ENCODE measurements at regions not wholly inside any gene's neighbourhood (a gene's known extent, or its start where the extent isn't known, plus 50 kb on each side); places are given as distances from the start of the nearest gene placed in this dataset.
A peak's percentile ranks its signal among the peaks of the same experiment; 100 is the strongest.

DNA sequence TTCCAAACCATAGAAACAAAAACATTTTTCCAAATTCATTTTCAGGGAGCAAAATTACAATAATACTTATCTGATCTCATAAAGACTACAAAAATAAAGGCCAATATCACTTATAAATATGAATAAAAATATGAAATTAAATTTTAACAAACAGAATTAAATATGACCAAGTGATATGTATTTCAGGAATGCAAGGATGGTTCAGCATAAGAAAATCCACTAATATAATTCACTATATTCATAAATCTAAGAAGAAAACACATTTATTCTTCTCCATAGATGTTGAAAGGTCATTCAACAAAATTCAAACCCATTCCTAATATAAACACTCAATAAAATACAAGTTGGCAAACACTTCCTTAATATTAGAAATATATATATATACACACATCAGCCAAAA, 115.2 kb upstream of the TMEM168 start:
- Mint-ChIP-seq H3K27me3 (ENCODE audit: low read depth) (no peaks in the 10 kb centered on the region), H3K4me3 (no peak overlapping the region), H3K36me3 (ENCODE audit: insufficient read depth in 2 of 2) (peaks cover 9 to 16% of the 10 kb centered on the region in 2 donors), H3K9me3 (peaks cover 4 to 7% of the 10 kb centered on the region in 2 donors), H3K27ac (no peak overlapping the region), H3K4me1 (ENCODE audit: low read depth) (no peaks in the 10 kb centered on the region)
- DNase-seq: no peak
- no peak for ATAC-seq (replicated peaks in 1 of 2)

DNA sequence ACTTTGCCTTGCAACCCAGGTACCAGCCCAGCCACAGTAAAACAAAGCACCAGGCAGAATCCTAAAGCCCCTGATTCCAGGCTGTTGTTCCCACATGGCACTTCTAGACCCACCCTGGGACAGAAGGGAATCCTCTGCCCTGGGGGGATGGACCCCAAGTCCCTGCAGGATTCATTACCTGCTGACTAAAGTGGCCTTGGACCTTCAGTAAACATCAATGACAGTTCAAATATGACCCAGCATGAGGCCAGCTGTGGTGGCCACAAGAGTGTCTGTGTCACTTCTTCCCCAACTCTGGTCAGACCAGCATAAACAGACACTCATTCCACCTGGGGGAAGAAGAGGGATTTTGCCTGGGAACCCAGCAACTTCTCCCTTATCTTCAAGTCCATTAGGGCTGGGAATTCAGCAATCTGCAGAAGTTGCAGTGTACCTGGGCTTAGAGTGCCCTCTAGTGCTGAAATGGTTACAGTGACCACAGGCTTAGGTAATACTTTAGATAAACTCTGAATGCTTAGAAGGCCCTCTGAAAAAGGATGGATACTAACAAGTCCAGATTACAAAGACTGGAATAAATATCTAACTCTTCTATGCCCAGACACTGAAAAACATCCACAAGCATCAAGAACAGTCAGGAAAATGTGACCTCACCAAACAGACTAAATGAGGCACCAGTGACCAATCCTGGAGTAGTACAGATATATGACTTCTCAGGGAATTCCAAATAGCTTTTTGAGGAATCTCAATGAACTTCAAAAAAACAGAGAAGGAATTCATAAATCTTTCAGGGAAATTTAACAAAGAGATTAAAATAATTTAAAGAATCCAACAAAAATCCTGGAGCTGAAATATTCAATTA, 108.5 kb upstream of the TMEM168 start:
- ATAC-seq (replicated peaks in 1 of 2): peak; percentile 55 to 61
- Mint-ChIP-seq H3K9me3 (no peaks in the 10 kb centered on the region), H3K4me1 (ENCODE audit: low read depth) (no peaks in the 10 kb centered on the region), H3K36me3 (ENCODE audit: insufficient read depth in 2 of 2) (peaks cover 4 to 6% of the 10 kb centered on the region in 2 donors), H3K27me3 (ENCODE audit: low read depth) (no peaks in the 10 kb centered on the region), H3K27ac (no peak overlapping the region), H3K4me3 (no peak overlapping the region)
- peak; percentile 29 to 39 for DNase-seq

DNA sequence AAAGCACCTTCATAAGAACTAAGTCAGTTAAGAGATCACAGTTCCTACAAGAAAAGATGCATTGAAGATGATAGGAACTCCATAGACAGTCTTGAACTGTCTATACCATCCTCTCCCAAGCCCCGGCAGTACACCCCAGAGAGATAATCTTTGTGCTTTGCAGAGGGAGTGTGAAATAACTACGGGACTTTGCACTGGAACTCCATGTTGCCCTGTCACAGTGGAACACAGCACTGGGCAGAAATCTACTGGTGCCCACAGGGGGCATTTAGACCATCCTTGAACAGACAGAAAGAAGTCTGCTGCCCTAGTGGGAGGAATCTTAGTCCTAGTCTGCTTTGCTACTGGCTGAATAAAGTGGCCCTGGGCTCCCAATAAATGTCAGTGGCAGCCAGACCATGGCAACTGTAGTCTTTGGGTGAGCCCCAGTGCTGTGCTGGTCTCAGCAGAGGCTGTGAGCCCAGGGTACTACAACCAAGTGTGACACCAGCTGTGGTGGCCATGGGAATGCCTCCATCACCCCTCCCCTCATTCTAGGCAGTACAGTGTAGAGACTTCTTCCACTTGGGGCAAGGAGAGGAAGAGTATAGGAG, 107.7 kb upstream of the TMEM168 start:
- Mint-ChIP-seq H3K27me3 (ENCODE audit: low read depth) (no peaks in the 10 kb centered on the region), H3K9me3 (no peaks in the 10 kb centered on the region), H3K4me1 (ENCODE audit: low read depth) (no peaks in the 10 kb centered on the region), H3K36me3 (ENCODE audit: insufficient read depth in 2 of 2) (peaks cover 4 to 6% of the 10 kb centered on the region in 2 donors), H3K4me3 (no peak overlapping the region), H3K27ac (no peak overlapping the region)
- DNase-seq (no peak), ATAC-seq (replicated peaks in 1 of 2) (peak in 1 of 2 donors; percentile 7)

DNA sequence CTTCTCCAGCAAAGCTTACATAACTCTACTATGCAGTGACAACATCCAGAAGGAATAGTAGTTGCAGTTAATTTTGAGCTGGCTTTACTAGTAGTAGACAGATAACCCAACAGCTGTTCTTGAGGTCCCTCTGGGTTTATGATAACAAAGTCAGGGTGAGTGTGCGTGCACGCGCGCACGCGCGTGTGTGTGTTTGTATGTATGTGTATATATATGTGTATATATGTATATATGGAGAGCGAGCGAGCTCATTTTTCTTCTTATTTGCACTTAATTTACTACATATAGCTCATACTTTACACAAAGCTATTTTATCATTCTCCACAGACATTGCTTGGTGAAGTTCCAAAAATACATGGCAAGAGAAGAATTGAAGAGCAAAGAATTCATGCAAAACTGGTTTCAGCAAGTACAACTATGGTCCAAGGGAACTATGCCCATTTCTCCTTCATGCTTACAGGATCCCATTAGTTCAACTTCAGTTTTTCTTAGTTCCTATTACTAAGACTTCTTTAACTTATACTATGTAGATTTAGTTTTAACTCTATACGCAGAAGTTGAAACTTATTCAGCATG, 105.9 kb upstream of the TMEM168 start:
- DNase-seq (no peak), ATAC-seq (replicated peaks in 1 of 2) (no peak)
- no peaks in the 10 kb centered on the region for H3K27me3 Mint-ChIP-seq (ENCODE audit: low read depth)
- H3K27ac Mint-ChIP-seq: no peak overlapping the region
- H3K4me3 Mint-ChIP-seq: no peak overlapping the region
- no peaks in the 10 kb centered on the region for H3K4me1 Mint-ChIP-seq (ENCODE audit: low read depth)
- no peaks in the 10 kb centered on the region for H3K9me3 Mint-ChIP-seq
- peaks cover 4 to 7% of the 10 kb centered on the region in 2 donors for H3K36me3 Mint-ChIP-seq (ENCODE audit: insufficient read depth in 2 of 2)

DNA sequence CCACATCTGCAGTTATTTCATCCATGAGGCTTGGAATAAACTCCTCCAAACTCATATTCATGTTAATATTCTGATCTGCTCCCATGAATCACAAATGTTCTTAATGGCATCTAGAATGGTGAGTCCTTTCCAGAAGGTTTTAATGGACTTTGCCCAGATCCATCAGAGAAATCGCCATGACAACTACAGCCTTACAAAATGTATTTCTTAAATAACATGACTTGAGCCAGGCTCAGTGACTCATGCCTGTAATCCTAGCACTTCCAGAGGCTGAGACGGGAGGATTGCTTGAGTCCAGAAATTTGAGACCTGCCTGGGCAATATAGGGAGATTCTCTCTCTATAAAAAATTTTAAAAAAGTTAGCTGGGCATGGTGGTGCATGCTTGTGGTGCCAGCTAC, 102.1 kb upstream of the TMEM168 start:
- H3K4me3 Mint-ChIP-seq: no peak overlapping the region
- no peak for DNase-seq
- no peak overlapping the region for H3K27ac Mint-ChIP-seq
- peaks cover 0 to 6% of the 10 kb centered on the region in 2 donors for H3K36me3 Mint-ChIP-seq (ENCODE audit: insufficient read depth in 2 of 2)
- H3K9me3 Mint-ChIP-seq: no peaks in the 10 kb centered on the region
- H3K4me1 Mint-ChIP-seq (ENCODE audit: low read depth): no peaks in the 10 kb centered on the region
- ATAC-seq (replicated peaks in 1 of 2): no peak
- H3K27me3 Mint-ChIP-seq (ENCODE audit: low read depth): no peaks in the 10 kb centered on the region

DNA sequence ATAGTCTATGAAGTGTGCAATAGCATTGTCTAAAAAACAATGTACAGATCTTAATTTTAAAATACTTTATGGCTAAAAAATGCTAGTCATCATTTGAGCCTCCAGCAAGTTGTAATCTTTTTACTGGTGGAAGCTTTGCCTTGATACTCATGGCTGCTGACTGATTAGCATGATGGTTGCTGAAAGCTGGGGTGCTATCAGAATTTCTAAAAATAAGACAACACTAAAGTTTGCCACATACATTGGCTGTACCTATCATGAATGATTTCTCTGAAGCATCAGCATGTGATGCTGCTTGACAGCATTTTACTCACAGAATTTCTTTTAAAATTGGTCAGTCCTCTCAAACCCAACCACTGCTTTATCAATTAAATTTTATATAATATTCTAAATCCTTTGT, 101.5 kb upstream of the TMEM168 start:
- no peak for DNase-seq
- Mint-ChIP-seq H3K27ac (no peak overlapping the region), H3K4me1 (ENCODE audit: low read depth) (no peaks in the 10 kb centered on the region), H3K4me3 (no peak overlapping the region), H3K36me3 (ENCODE audit: insufficient read depth in 2 of 2) (peaks cover 0 to 6% of the 10 kb centered on the region in 2 donors), H3K9me3 (no peaks in the 10 kb centered on the region), H3K27me3 (ENCODE audit: low read depth) (no peaks in the 10 kb centered on the region)
- no peak for ATAC-seq (replicated peaks in 1 of 2)

DNA sequence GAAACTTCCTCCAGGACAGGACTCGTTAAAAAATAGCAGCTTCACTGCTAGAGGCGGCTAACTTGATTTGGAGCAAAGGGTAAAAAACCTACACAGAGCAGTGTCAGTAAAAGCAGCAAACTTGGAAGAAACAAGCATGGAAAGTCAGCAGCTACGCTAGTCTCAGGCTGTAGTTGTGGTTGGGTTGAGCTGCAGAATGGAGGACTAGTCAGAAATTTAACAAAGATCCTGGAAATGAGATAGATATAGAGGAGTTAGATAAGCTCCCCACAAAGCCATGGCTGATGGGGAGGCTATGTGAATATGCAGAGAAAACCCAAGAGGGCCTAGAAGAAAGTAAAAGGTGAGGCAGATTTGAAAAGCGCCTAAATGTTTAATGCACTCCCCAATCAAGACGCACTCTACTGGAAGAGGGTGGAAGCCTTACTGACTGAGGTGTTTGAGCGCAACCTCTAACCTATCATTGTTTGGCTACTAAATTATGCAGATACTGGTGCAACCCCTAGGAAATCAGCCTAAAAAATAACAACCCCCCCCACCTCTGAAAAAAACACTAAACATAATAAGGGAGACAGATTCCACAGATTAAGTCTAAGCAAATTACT, 99.7 kb upstream of the TMEM168 start:
- H3K9me3 Mint-ChIP-seq: peaks cover 0 to 4% of the 10 kb centered on the region in 2 donors
- peaks cover 5% of the 10 kb centered on the region for H3K4me1 Mint-ChIP-seq (ENCODE audit: low read depth)
- no peaks in the 10 kb centered on the region for H3K27me3 Mint-ChIP-seq (ENCODE audit: low read depth)
- H3K4me3 Mint-ChIP-seq: no peak overlapping the region
- peaks cover 2 to 10% of the 10 kb centered on the region in 2 donors for H3K36me3 Mint-ChIP-seq (ENCODE audit: insufficient read depth in 2 of 2)
- DNase-seq (no peak), ATAC-seq (replicated peaks in 1 of 2) (no peak)
- H3K27ac Mint-ChIP-seq: no peak overlapping the region

DNA sequence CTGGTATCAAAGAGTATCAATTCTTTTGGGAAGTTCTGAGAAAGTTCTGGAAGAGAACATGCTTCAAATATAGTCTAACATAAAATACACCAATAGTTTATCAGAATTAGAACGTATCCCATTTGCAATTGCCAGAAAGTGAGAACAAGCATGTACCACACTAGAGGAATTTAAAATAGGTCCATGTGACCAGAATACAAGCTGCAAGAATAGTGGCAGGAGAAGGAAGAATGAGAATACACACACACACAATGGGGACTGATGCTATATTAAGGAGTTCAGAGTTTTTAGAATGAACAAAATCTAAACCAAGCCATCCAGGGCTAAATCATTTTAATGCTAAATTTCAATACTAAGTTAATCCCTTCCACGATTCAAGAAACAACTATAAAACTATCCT, 99.1 kb upstream of the TMEM168 start:
- ATAC-seq (replicated peaks in 1 of 2) (no peak), DNase-seq (no peak)
- H3K4me1 Mint-ChIP-seq (ENCODE audit: low read depth): peaks cover 5% of the 10 kb centered on the region
- H3K9me3 Mint-ChIP-seq: peaks cover 0 to 4% of the 10 kb centered on the region in 2 donors
- H3K4me3 Mint-ChIP-seq: no peak overlapping the region
- H3K27ac Mint-ChIP-seq: no peak overlapping the region
- no peaks in the 10 kb centered on the region for H3K27me3 Mint-ChIP-seq (ENCODE audit: low read depth)
- peaks cover 2 to 8% of the 10 kb centered on the region in 2 donors for H3K36me3 Mint-ChIP-seq (ENCODE audit: insufficient read depth in 2 of 2)

DNA sequence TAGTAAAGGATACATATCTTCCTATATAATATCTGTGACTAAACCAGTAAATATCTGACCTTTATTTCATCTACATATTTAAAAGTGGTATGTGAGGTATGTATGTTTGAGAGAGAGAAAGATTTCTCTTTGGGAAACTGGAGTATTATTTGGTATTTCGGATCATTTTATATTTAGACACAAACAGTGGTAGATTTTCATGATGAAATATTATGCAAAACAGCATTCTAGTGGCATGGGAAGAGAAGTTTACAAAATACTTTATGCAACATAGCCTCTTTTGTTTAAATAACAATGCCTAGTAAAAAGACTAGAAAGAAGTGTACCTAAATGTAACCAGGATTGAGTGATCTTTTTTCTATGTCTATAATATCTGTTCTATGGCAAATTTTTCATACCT, 98.6 kb upstream of the TMEM168 start:
- H3K27ac Mint-ChIP-seq: no peak overlapping the region
- H3K4me1 Mint-ChIP-seq (ENCODE audit: low read depth): peaks cover 5% of the 10 kb centered on the region
- DNase-seq (no peak), ATAC-seq (replicated peaks in 1 of 2) (no peak)
- H3K9me3 Mint-ChIP-seq: peaks cover 0 to 4% of the 10 kb centered on the region in 2 donors
- no peaks in the 10 kb centered on the region for H3K27me3 Mint-ChIP-seq (ENCODE audit: low read depth)
- H3K4me3 Mint-ChIP-seq: no peak overlapping the region
- H3K36me3 Mint-ChIP-seq (ENCODE audit: insufficient read depth in 2 of 2): peaks cover 2 to 6% of the 10 kb centered on the region in 2 donors

DNA sequence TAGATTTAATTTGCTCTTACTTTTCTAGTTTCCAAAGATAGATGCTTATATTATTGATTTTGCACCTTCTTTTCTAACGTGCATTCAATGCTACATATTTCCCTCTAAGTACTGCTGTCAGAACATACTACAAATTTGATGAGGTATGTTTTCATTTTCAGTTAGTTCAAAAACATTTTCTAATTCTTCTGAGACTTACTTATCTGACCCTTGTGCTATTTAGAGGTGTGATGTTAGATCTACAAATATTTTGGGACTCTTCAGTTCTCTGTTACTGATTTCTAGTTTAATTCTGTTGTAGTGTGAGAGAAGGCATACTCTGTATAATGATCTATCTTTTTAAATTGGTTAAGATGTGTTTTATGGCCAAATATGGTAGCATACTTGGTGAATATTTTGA, 97.8 kb upstream of the TMEM168 start:
- DNase-seq (no peak), ATAC-seq (replicated peaks in 1 of 2) (no peak)
- H3K27me3 Mint-ChIP-seq (ENCODE audit: low read depth): no peaks in the 10 kb centered on the region
- peaks cover 2 to 6% of the 10 kb centered on the region in 2 donors for H3K36me3 Mint-ChIP-seq (ENCODE audit: insufficient read depth in 2 of 2)
- peaks cover 0 to 4% of the 10 kb centered on the region in 2 donors for H3K9me3 Mint-ChIP-seq
- H3K4me3 Mint-ChIP-seq: no peak overlapping the region
- H3K27ac Mint-ChIP-seq: no peak overlapping the region
- peaks cover 5% of the 10 kb centered on the region for H3K4me1 Mint-ChIP-seq (ENCODE audit: low read depth)

DNA sequence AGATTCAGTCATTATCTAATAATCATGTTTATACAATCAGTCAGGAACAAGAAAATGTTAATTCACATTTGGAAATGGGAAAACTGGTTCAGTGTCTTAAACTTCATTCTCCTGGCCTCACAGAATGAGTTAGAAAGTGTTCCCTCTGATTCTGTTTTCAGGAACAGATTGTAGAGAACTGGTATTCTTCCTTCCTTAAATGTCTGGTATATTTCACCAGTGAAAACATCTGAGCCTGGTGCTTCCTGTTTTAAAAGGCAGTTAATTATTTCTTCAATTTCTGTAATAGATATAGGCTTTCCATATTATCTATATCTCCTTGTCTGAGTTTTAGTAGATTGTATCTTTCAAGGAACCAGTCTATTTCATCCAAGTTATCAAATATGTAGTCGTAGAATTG, 97.1 kb upstream of the TMEM168 start:
- Mint-ChIP-seq H3K27me3 (ENCODE audit: low read depth) (no peaks in the 10 kb centered on the region), H3K4me1 (ENCODE audit: low read depth) (peaks cover 5% of the 10 kb centered on the region), H3K9me3 (peaks cover 0 to 4% of the 10 kb centered on the region in 2 donors), H3K27ac (no peak overlapping the region), H3K36me3 (ENCODE audit: insufficient read depth in 2 of 2) (peaks cover 2 to 6% of the 10 kb centered on the region in 2 donors), H3K4me3 (no peak overlapping the region)
- no peak for ATAC-seq (replicated peaks in 1 of 2)
- no peak for DNase-seq

DNA sequence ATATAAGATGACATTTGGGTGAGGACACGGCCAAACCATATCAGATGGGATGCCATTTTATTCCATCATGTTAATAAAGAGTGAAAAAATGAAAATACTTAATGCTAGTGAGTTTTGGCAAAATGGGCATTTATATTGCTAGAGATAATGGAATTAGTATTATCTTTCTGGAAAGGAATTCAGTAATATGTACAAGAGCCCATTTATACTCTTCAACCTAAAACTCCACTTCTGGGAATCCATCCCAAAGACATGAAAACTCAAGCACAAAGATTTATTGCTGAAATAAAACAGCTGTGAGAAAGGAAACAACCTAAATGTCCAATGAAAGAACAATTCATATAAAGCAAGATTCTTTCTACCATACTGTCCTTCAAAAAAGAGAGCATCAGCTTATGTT, 96.0 kb upstream of the TMEM168 start:
- H3K27me3 Mint-ChIP-seq (ENCODE audit: low read depth): no peaks in the 10 kb centered on the region
- H3K9me3 Mint-ChIP-seq: peaks cover 0 to 4% of the 10 kb centered on the region in 2 donors
- no peak overlapping the region for H3K4me3 Mint-ChIP-seq
- peaks cover 5% of the 10 kb centered on the region for H3K4me1 Mint-ChIP-seq (ENCODE audit: low read depth)
- DNase-seq (no peak), ATAC-seq (replicated peaks in 1 of 2) (no peak)
- peaks cover 2 to 5% of the 10 kb centered on the region in 2 donors for H3K36me3 Mint-ChIP-seq (ENCODE audit: insufficient read depth in 2 of 2)
- no peak overlapping the region for H3K27ac Mint-ChIP-seq

DNA sequence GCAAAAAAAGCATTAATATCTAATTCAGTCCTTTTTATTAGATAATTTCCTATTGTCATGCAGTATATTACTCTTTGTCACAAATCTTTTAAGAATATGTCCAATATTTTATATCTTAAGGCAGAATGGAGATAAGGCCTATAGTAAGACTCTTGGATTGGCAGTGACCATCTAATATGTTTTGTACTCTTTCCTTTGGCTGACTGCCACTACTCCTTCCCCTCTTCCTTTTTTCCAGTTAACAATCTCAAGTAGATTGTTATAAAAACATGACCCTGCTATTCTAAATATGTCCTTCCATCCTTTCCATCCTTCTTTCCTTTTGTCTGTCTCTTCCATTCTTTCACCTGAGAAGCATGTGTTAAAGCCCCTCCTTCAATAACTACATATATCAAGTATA, 92.8 kb upstream of the TMEM168 start:
- no peak for DNase-seq
- no peak for ATAC-seq (replicated peaks in 1 of 2)
- no peaks in the 10 kb centered on the region for H3K27me3 Mint-ChIP-seq (ENCODE audit: low read depth)

More for the DNA sequence above, 92.8 kb upstream of the TMEM168 start:
- H3K4me1 Mint-ChIP-seq (ENCODE audit: low read depth): peaks cover 5% of the 10 kb centered on the region
- H3K36me3 Mint-ChIP-seq (ENCODE audit: insufficient read depth in 2 of 2): peaks cover 2 to 5% of the 10 kb centered on the region in 2 donors
- peaks cover 0 to 4% of the 10 kb centered on the region in 2 donors for H3K9me3 Mint-ChIP-seq
- no peak overlapping the region for H3K4me3 Mint-ChIP-seq
- no peak overlapping the region for H3K27ac Mint-ChIP-seq

Data from activated T-cell treated with anti-CD3 and anti-CD28 coated beads, Interleukin-2, amount 50 U/mL, for 72 hours (primary cell).